ENCODE measurements at regions not wholly inside any gene's neighbourhood (a gene's known extent, or its start where the extent isn't known, plus 50 kb on each side); places are given as distances from the start of the nearest gene placed in this dataset.
A peak's percentile ranks its signal among the peaks of the same experiment; 100 is the strongest.
"Not testable (repeated sequence)": the region's sequence is repeated elsewhere in the genome, so short reads cannot be mapped to it uniquely, and the experiment has no call there.

GRCh38 chr17:64781014-64781756 lies 119.1 kb upstream of the SMURF2 start:
- Histone ChIP-seq H3K36me3 (ENCODE audit: control insufficient read depth, insufficient read depth, low read length) (peaks cover 9% of the 10 kb centered on the region), H3K4me3 (ENCODE audit: low read depth, low read length) (peak overlapping the region; percentile 49), H3K27me3 (ENCODE audit: control insufficient read depth, insufficient read depth, low read length) (no peaks in the 10 kb centered on the region)
- no peak for FAIRE-seq
- peak; percentile 29 for DNase-seq (ENCODE audit: low read depth)
- no peak for TF ChIP-seq CTCF (IDR thresholded peaks at IDR 0.05; ENCODE audit: insufficient read depth, low read length, severe bottlenecking)

- Histone ChIP-seq H3K36me3 (ENCODE audit: control insufficient read depth, insufficient read depth, low read length) (peaks cover 9% of the 10 kb centered on the region), H3K4me3 (ENCODE audit: low read depth, low read length) (peak overlapping the region; percentile 49), H3K27me3 (ENCODE audit: control insufficient read depth, insufficient read depth, low read length) (no peaks in the 10 kb centered on the region)
- TF ChIP-seq CTCF (IDR thresholded peaks at IDR 0.05; ENCODE audit: insufficient read depth, low read length, severe bottlenecking), result no peak
- FAIRE-seq (no peak), DNase-seq (ENCODE audit: low read depth) (peak; percentile 63)
Measured at GRCh38 chr17:64780096-64781013, 118.2 kb upstream of the SMURF2 start.

- peak overlapping the region; percentile 49 for H3K4me3 ChIP-seq (ENCODE audit: low read depth, low read length)
- DNase-seq (ENCODE audit: low read depth) (peak; percentile 2), FAIRE-seq (no peak)
- no peak for TF ChIP-seq CTCF (IDR thresholded peaks at IDR 0.05; ENCODE audit: insufficient read depth, low read length, severe bottlenecking)
- peaks cover 6% of the 10 kb centered on the region for H3K36me3 ChIP-seq (ENCODE audit: control insufficient read depth, insufficient read depth, low read length)
- no peaks in the 10 kb centered on the region for H3K27me3 ChIP-seq (ENCODE audit: control insufficient read depth, insufficient read depth, low read length)
Measured at GRCh38 chr17:64779376-64780095, 117.4 kb upstream of the SMURF2 start.

- not testable (repeated sequence) for H3K27me3 ChIP-seq (ENCODE audit: control insufficient read depth, insufficient read depth, low read length); H3K4me3 ChIP-seq (ENCODE audit: low read depth, low read length); FAIRE-seq; DNase-seq (ENCODE audit: low read depth); H3K36me3 ChIP-seq (ENCODE audit: control insufficient read depth, insufficient read depth, low read length)
Measured at GRCh38 chr17:64779098-64779375, 116.9 kb upstream of the SMURF2 start.

- peak; percentile 7 for DNase-seq (ENCODE audit: low read depth)
- TF ChIP-seq CTCF (IDR thresholded peaks at IDR 0.05; ENCODE audit: insufficient read depth, low read length, severe bottlenecking), result no peak
Measured at GRCh38 chr17:64778240-64779097, 116.4 kb upstream of the SMURF2 start.

More at GRCh38 chr17:64778240-64779097, 116.4 kb upstream of the SMURF2 start:
- Histone ChIP-seq H3K27me3 (ENCODE audit: control insufficient read depth, insufficient read depth, low read length) (no peaks in the 10 kb centered on the region), H3K36me3 (ENCODE audit: control insufficient read depth, insufficient read depth, low read length) (peaks cover 1% of the 10 kb centered on the region), H3K4me3 (ENCODE audit: low read depth, low read length) (no peak overlapping the region)
- FAIRE-seq, result no peak
